ENCODE measurements at regions not wholly inside any gene's neighbourhood (a gene's known extent, or its start where the extent isn't known, plus 50 kb on each side); places are given as distances from the start of the nearest gene placed in this dataset.

DNA sequence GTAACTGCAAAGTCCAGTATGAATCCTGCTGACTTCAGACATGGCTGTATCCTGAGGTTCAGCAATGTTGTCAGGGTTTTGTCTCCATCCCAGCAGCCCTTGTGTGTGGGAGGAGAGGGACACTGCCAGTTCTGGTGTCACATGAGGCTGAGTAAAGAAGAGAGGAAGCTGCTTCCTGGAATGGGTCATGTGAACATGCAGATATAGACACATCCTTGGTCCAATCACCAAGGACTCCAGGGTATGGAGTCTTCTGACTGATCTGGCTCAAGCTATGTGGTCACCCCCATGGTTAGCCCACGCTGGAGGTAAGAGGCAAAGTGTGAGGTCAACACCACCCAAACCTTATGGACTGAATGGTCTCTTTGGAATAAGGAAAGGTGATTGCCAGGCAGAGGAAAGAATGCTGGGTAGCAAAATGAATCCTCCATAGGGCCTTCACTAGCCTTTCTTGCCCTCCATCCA, 134.4 kb upstream of the SLC1A4 start:
- Mint-ChIP-seq H3K4me3 (no peak overlapping the region), H3K4me1 (peaks cover 31 to 36% of the 10 kb centered on the region in 2 experiments), H3K36me3 (ENCODE audit: insufficient read depth in 1 of 3, low read depth in 3 of 3) (no peaks in the 10 kb centered on the region), H3K27ac (no peak overlapping the region), H3K27me3 (ENCODE audit: low read depth) (peaks cover 31% of the 10 kb centered on the region), H3K9me3 (no peaks in the 10 kb centered on the region)
- H3K27ac ChIP-seq (ENCODE audit: insufficient read length, low read depth, low read length) = no peak overlapping the region
- H3K79me1 ChIP-seq (ENCODE audit: insufficient read depth, low read depth, low read length, poor library complexity, severe bottlenecking) = no peaks in the 10 kb centered on the region
- H2BK15ac ChIP-seq (ENCODE audit: low read depth, low read length) = no peak overlapping the region
- peaks cover 6% of the 10 kb centered on the region for H3K23me2 ChIP-seq (ENCODE audit: insufficient read length, low read depth, low read length, poor library complexity, severe bottlenecking)
- no peak overlapping the region for H3K4me2 ChIP-seq (ENCODE audit: insufficient read depth, insufficient read length, low read length)
- H2BK120ac ChIP-seq (ENCODE audit: low read depth, low read length, poor library complexity, severe bottlenecking) = no peak overlapping the region
- H2BK5ac ChIP-seq (ENCODE audit: insufficient read length, low read length) = no peak overlapping the region
- no peaks in the 10 kb centered on the region for H3K79me2 ChIP-seq (ENCODE audit: insufficient read depth, low read length)
- H2BK20ac ChIP-seq (ENCODE audit: low read depth, low read length, poor library complexity, severe bottlenecking) = no peak overlapping the region
- H3K56ac ChIP-seq (ENCODE audit: insufficient read length, low read depth, low read length) = no peak overlapping the region
- H4K91ac ChIP-seq (ENCODE audit: insufficient read length, low read depth, low read length) = no peak overlapping the region
- no peak overlapping the region for H3K4ac ChIP-seq (ENCODE audit: low read depth, low read length)
- WGBS (ENCODE audit: extremely low coverage, insufficient read length, low lambda C conversion rate) = no CpG with 5 or more reads among the region's 1 CpG
- TF ChIP-seq, protein P1, sequence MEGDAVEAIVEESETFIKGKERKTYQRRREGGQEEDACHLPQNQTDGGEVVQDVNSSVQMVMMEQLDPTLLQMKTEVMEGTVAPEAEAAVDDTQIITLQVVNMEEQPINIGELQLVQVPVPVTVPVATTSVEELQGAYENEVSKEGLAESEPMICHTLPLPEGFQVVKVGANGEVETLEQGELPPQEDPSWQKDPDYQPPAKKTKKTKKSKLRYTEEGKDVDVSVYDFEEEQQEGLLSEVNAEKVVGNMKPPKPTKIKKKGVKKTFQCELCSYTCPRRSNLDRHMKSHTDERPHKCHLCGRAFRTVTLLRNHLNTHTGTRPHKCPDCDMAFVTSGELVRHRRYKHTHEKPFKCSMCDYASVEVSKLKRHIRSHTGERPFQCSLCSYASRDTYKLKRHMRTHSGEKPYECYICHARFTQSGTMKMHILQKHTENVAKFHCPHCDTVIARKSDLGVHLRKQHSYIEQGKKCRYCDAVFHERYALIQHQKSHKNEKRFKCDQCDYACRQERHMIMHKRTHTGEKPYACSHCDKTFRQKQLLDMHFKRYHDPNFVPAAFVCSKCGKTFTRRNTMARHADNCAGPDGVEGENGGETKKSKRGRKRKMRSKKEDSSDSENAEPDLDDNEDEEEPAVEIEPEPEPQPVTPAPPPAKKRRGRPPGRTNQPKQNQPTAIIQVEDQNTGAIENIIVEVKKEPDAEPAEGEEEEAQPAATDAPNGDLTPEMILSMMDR (conservative IDR thresholded peaks at IDR 0.05) = no peak
- no peak overlapping the region for H3K23ac ChIP-seq (ENCODE audit: insufficient read length, low read depth, low read length)
- H4K20me1 ChIP-seq (ENCODE audit: control insufficient read depth, insufficient read depth, insufficient read length) = no peaks in the 10 kb centered on the region
- no peak overlapping the region for H4K5ac ChIP-seq (ENCODE audit: insufficient read length, low read depth, low read length)
- H3K27me3 ChIP-seq (ENCODE audit: insufficient read depth, low read length) = no peaks in the 10 kb centered on the region
- no peak overlapping the region for H2AFZ ChIP-seq (ENCODE audit: low read length)
- no peak overlapping the region for H4K8ac ChIP-seq (replicated peaks; ENCODE audit: insufficient read length, low read depth, low read length)
- H2AK5ac ChIP-seq (ENCODE audit: insufficient read length, low read length) = no peak overlapping the region
- no peak overlapping the region for H3T11ph ChIP-seq (ENCODE audit: low read length)
- no peak overlapping the region for H3K18ac ChIP-seq (ENCODE audit: insufficient read length, low read depth, low read length)
- no peaks in the 10 kb centered on the region for H3K9me3 ChIP-seq (ENCODE audit: control insufficient read depth, low read depth, low read length)
- H3K14ac ChIP-seq (ENCODE audit: insufficient read depth, low read length) = no peak overlapping the region
- no peak overlapping the region for H2BK12ac ChIP-seq (ENCODE audit: insufficient read length, low read depth, low read length)
- H3K9ac ChIP-seq (ENCODE audit: extremely low read depth, insufficient read length, low read length) = no peak overlapping the region
- no peaks in the 10 kb centered on the region; the same call in 1 of the 2 replicates for H3K4me1 ChIP-seq (ENCODE audit: insufficient read depth, low read length)
- DNase-seq = no peak

All from H9 (cell line).